Neural cell (in vitro differentiated cells): ENCODE measurements at regions not wholly inside any gene's neighbourhood (a gene's known extent, or its start where the extent isn't known, plus 50 kb on each side); places are given as distances from the start of the nearest gene placed in this dataset.

Source experiments
- H2AFZ ChIP-seq: fragments of 200-600, 300-800 bp; sonication (generic), shearing (Covaris generic); 2 replicates; pipeline ENCODE4 v1.6.0; 2014; ENCODE audit warnings: low read depth, mild to moderate bottlenecking, antibody characterized with exemption, low read length, moderate library complexity
- H3F3A ChIP-seq: fragments of 200-600 bp; shearing (Covaris generic); 2 replicates; pipeline ENCODE4 v1.6.1; 2016; ENCODE audit warnings: mild to moderate bottlenecking, moderate library complexity, mixed read lengths, antibody characterized with exemption, low read length; ENCODE audit not compliant: insufficient read depth, poor library complexity, severe bottlenecking
- H3K27ac ChIP-seq: fragments of 200-600, 300-800 bp; sonication (generic), shearing (Covaris generic); 2 replicates; pipeline ENCODE4 v1.5.1; 2014; ENCODE audit warnings: mild to moderate bottlenecking, low read length, moderate library complexity
- H3K27me3 ChIP-seq: fragments of 300-800, 200-600 bp; sonication (generic), shearing (Covaris generic); 2 replicates; pipeline ENCODE4 v1.6.0; 2014; ENCODE audit warnings: mild to moderate bottlenecking, low read depth, low read length, moderate library complexity; ENCODE audit not compliant: insufficient read depth
- H3K36me3 ChIP-seq: fragments of 300-800, 200-600 bp; sonication (generic), shearing (Covaris generic); 2 replicates; pipeline ENCODE4 v1.5.1; 2014; ENCODE audit warnings: mild to moderate bottlenecking, antibody characterized with exemption, low read length, moderate library complexity; ENCODE audit not compliant: insufficient read depth
- H3K4me2 ChIP-seq: fragments of 300-800, 200-600 bp; sonication (generic), shearing (Covaris generic); 2 replicates; pipeline ENCODE4 v1.6.0; 2014; ENCODE audit warnings: mild to moderate bottlenecking, low read length
- H3K4me3 ChIP-seq: fragments of 300-800, 200-600 bp; sonication (generic), shearing (Covaris generic); 2 replicates; pipeline ENCODE4 v1.5.1; 2014; ENCODE audit warnings: mild to moderate bottlenecking, low read length, moderate library complexity
- H3K79me2 ChIP-seq: fragments of 200-600 bp; shearing (Covaris generic); replicated peaks from 2 replicates; pipeline ENCODE4 v1.6.0; 2014; ENCODE audit warnings: mild to moderate bottlenecking, low read length, moderate library complexity; ENCODE audit not compliant: insufficient read depth
- H3K9ac ChIP-seq: fragments of 300-800, 200-600 bp; sonication (generic), shearing (Covaris generic); 2 replicates; pipeline ENCODE4 v1.6.1; 2016; ENCODE audit warnings: mild to moderate bottlenecking, low read length, mixed read lengths
- H3K9me2 ChIP-seq: fragments of 200-600 bp; shearing (Covaris generic); 2 replicates; pipeline ENCODE4 v1.6.1; 2016; ENCODE audit warnings: mild to moderate bottlenecking, low read length, mixed read lengths; ENCODE audit not compliant: insufficient read depth
- H3K9me3 ChIP-seq: fragments of 200-600, 300-800 bp; sonication (generic), shearing (Covaris generic); 2 replicates; pipeline ENCODE4 v1.6.1; 2016; ENCODE audit warnings: mild to moderate bottlenecking, mixed run types, low read length, moderate library complexity, mixed read lengths
- H4K20me1 ChIP-seq: fragments of 200-600 bp; shearing (Covaris generic); 2 replicates; pipeline ENCODE4 v1.6.1; 2016; ENCODE audit warnings: mild to moderate bottlenecking, mixed run types; ENCODE audit not compliant: insufficient read depth
- CTCF ChIP-seq: fragments of 450-650 bp; IDR thresholded peaks from 2 replicates; pipeline ENCODE4 v1.5.1; 2014; ENCODE audit warnings: antibody characterized with exemption, mild to moderate bottlenecking, moderate library complexity; ENCODE audit not compliant: poor library complexity, severe bottlenecking
- EP300 ChIP-seq: fragments of 450-650 bp; conservative IDR thresholded peaks from 2 replicates; pipeline ENCODE4 v1.6.1; 2014; ENCODE audit warnings: antibody characterized with exemption, mild to moderate bottlenecking, moderate library complexity; ENCODE audit not compliant: poor library complexity, severe bottlenecking
- EZH2 ChIP-seq: fragments of 200-600, 300-800 bp; shearing (Covaris generic), sonication (generic); IDR thresholded peaks from 2 replicates; pipeline ENCODE4 v1.6.1; 2014; ENCODE audit warnings: antibody characterized with exemption, low read length, borderline replicate concordance, mild to moderate bottlenecking; ENCODE audit not compliant: insufficient read depth, poor library complexity, severe bottlenecking
- MXI1 ChIP-seq: fragments of 450-650 bp; conservative IDR thresholded peaks from 2 replicates; pipeline ENCODE4 v1.6.1; 2014; ENCODE audit warnings: antibody characterized with exemption, mild to moderate bottlenecking; ENCODE audit not compliant: poor library complexity, severe bottlenecking
- POLR2AphosphoS5 ChIP-seq: IDR thresholded peaks from 2 replicates; pipeline ENCODE4 v1.6.1; 2012
- RAD21 ChIP-seq: fragments of 450-650 bp; conservative IDR thresholded peaks from 2 replicates; pipeline ENCODE4 v1.6.1; 2014; ENCODE audit warnings: antibody characterized with exemption, mild to moderate bottlenecking, moderate library complexity
- REST ChIP-seq: IDR thresholded peaks from 2 replicates; pipeline ENCODE4 v1.6.1; 2012; ENCODE audit warnings: borderline replicate concordance
- SMC3 ChIP-seq: fragments of 450-650 bp; conservative IDR thresholded peaks from 2 replicates; pipeline ENCODE4 v1.6.1; 2014; ENCODE audit warnings: antibody characterized with exemption, mild to moderate bottlenecking, moderate library complexity; ENCODE audit not compliant: poor library complexity
- TAF1 ChIP-seq: IDR thresholded peaks from 2 replicates; pipeline ENCODE4 v1.6.1; 2012; ENCODE audit warnings: low read depth

GRCh38 chr18:52069201-52069600, 270.8 kb upstream of the DCC start:
- H3K4me2 ChIP-seq, result no peak overlapping the region
- no peaks in the 10 kb centered on the region for H3K36me3 ChIP-seq
- no peaks in the 10 kb centered on the region for H3K79me2 ChIP-seq
- H3K27ac ChIP-seq, result no peak overlapping the region
- TF ChIP-seq SMC3 (no peak), EZH2 (no peak), POLR2AphosphoS5 (no peak), MXI1 (no peak), RAD21 (no peak), EP300 (no peak), REST (no peak), TAF1 (no peak), CTCF (no peak)
- H4K20me1 ChIP-seq, result no peaks in the 10 kb centered on the region
- H3K9me3 ChIP-seq, result no peaks in the 10 kb centered on the region
- no peaks in the 10 kb centered on the region for H3F3A ChIP-seq
- no peaks in the 10 kb centered on the region for H3K9me2 ChIP-seq
- H3K4me3 ChIP-seq, result no peak overlapping the region
- H3K27me3 ChIP-seq, result no peaks in the 10 kb centered on the region
- H2AFZ ChIP-seq, result no peak overlapping the region
- no peak overlapping the region for H3K9ac ChIP-seq

GRCh38 chr18:52070291-52070756, 269.7 kb upstream of the DCC start:
- Histone ChIP-seq H3K27me3 (no peaks in the 10 kb centered on the region), H3K4me3 (no peak overlapping the region), H3K9ac (no peak overlapping the region), H3K27ac (no peak overlapping the region), H3F3A (no peaks in the 10 kb centered on the region), H3K9me3 (no peaks in the 10 kb centered on the region), H3K79me2 (no peaks in the 10 kb centered on the region), H4K20me1 (no peaks in the 10 kb centered on the region), H3K4me2 (no peak overlapping the region), H3K9me2 (no peaks in the 10 kb centered on the region), H3K36me3 (no peaks in the 10 kb centered on the region), H2AFZ (no peak overlapping the region)
- TF ChIP-seq REST (no peak), MXI1 (no peak), EZH2 (no peak), SMC3 (no peak), RAD21 (no peak), EP300 (no peak), CTCF (no peak)
